Stimulated activated naive B cell treated with anti-CD40 and anti-IgM and Interleukin-4, amounts not matched to agents 10 μg/mL and 1 μg/mL and 100 μg/mL, for 72 hours (primary cell): ENCODE measurements at regions not wholly inside any gene's neighbourhood (a gene's known extent, or its start where the extent isn't known, plus 50 kb on each side); places are given as distances from the start of the nearest gene placed in this dataset.
"Not testable (repeated sequence)": the region's sequence is repeated elsewhere in the genome, so short reads cannot be mapped to it uniquely, and the experiment has no call there.

Source experiments
- ATAC-seq, 2 donors: fragments of 150-1000 bp; cut with Tn5 transposase; replicated peaks; 2 replicates each; pipeline ENCODE4 v1.10.0; 2021; ENCODE audit warnings: moderate library complexity in 1 of 2
- DNase-seq: peaks from one replicate; pipeline ENCODE4 v3.0.0; 2021
- H3K27ac Mint-ChIP-seq: one replicate; pipeline ENCODE4 v1.8.0; 2022; ENCODE audit warnings: mild to moderate bottlenecking, mixed read lengths
- H3K27me3 Mint-ChIP-seq, 2 donors: one replicate each; pipeline ENCODE4 v1.8.0; 2022; ENCODE audit warnings: mixed read lengths in 2 of 2
- H3K36me3 Mint-ChIP-seq, 2 donors: one replicate each; pipeline ENCODE4 v1.8.0; 2022; ENCODE audit warnings: mixed read lengths in 2 of 2, mild to moderate bottlenecking in 1 of 2
- H3K4me1 Mint-ChIP-seq, 2 donors: one replicate each; pipeline ENCODE4 v1.8.0; 2022; ENCODE audit warnings: mixed read lengths in 2 of 2, mild to moderate bottlenecking in 1 of 2
- H3K4me3 Mint-ChIP-seq, 2 donors: one replicate each; pipeline ENCODE4 v1.8.0; 2022; ENCODE audit warnings: mild to moderate bottlenecking in 2 of 2, mixed read lengths in 2 of 2, moderate library complexity in 1 of 2
- H3K9me3 Mint-ChIP-seq, 2 donors: one replicate each; pipeline ENCODE4 v1.8.0; 2022; ENCODE audit warnings: mixed read lengths in 2 of 2, mild to moderate bottlenecking in 1 of 2

- DNase-seq: no peak
- Mint-ChIP-seq H3K9me3 (peaks cover 2 to 6% of the 10 kb centered on the region in 2 donors), H3K27ac (no peak overlapping the region), H3K4me1 (no peaks in the 10 kb centered on the region), H3K4me3 (no peak overlapping the region), H3K27me3 (no peaks in the 10 kb centered on the region), H3K36me3 (no peaks in the 10 kb centered on the region)
- no peak for ATAC-seq
These were observed 1146.9 kb downstream of the PDHA2 start for GRCh38 chr4:96986816-96987215.

DNA sequence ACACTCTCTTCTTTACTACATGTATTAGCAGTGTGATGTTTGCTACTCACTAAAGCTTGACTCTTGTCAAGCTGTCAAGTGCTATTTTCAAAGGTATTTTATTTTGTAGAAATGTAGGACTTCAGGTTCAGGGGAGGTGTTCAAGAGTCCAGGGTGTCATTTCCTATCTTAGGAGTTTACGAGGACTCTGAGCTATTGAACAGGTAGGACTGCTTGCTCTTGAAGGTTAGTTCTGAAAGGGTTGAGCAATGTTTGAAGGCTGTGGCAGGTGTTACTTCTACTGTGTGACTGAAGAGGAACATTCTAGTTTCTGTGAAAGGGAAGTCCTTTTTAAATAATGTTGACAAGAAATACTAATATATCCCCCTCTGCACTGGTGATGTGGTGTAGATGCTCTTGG, 1151.2 kb downstream of the PDHA2 start:
- H3K27me3 Mint-ChIP-seq: no peaks in the 10 kb centered on the region
- peaks cover 4 to 6% of the 10 kb centered on the region in 2 donors for H3K9me3 Mint-ChIP-seq
- DNase-seq (no peak), ATAC-seq (no peak)
- H3K4me3 Mint-ChIP-seq: no peak overlapping the region
- H3K4me1 Mint-ChIP-seq: no peaks in the 10 kb centered on the region
- no peak overlapping the region for H3K27ac Mint-ChIP-seq
- H3K36me3 Mint-ChIP-seq: no peaks in the 10 kb centered on the region

- ATAC-seq: no peak
- peaks cover 4 to 6% of the 10 kb centered on the region in 2 donors for H3K9me3 Mint-ChIP-seq
These were observed 1150.8 kb downstream of the STPG2 start for GRCh38 chr4:96992443-96992842.

DNA sequence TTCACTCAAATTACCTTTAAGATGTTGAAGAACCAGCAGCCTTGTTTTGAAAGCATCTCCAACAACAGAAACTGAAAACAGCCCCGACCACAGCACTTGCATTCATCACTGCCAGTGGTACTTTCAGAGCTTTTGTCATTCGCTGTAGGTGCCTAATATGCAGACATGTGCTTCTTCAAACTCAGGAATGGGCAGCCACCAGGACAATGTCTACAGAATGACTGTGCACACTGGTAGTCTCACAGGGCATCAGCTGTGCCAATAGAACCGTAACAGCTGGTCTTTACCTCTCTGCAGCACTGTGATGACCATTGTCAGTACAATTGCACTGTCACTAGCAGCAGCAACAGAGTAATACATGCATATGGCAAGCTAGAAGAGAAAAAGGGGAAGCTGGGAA, 1149.7 kb downstream of the STPG2 start:
- DNase-seq: no peak

More at GRCh38 chr4:96992443-96992842, 1150.8 kb downstream of the STPG2 start:
- Mint-ChIP-seq H3K4me1 (no peaks in the 10 kb centered on the region), H3K36me3 (no peaks in the 10 kb centered on the region), H3K27me3 (no peaks in the 10 kb centered on the region), H3K4me3 (no peak overlapping the region), H3K27ac (no peak overlapping the region)
- no peak for DNase-seq

DNA sequence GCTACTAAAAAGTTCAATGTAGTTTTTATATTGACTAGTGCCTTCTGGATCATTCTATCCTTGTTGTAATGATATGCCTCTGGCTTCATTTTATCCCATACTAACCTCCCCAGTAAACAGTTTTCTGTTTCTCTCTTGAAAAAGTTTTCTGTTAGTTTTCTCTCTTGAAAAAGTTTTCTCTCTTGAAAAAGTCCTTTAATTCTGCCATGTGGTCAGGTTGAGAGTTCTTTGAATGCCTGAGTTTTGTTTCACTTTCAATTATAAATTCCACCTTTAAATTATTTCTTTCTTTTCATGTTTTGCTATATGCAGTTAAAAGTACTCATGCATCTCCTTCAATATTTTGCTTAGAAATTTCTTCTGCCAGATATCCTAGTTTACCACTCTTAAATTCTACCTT, 1139.6 kb downstream of the STPG2 start:
- Mint-ChIP-seq H3K4me1 (no peaks in the 10 kb centered on the region), H3K27me3 (no peaks in the 10 kb centered on the region), H3K27ac (no peak overlapping the region), H3K9me3 (peaks cover 0 to 4% of the 10 kb centered on the region in 2 donors), H3K36me3 (no peaks in the 10 kb centered on the region), H3K4me3 (no peak overlapping the region)
- ATAC-seq (no peak), DNase-seq (no peak)

More for the DNA sequence above, 1149.7 kb downstream of the STPG2 start:
- Mint-ChIP-seq H3K27me3 (no peaks in the 10 kb centered on the region), H3K36me3 (no peaks in the 10 kb centered on the region), H3K9me3 (peaks cover 2 to 3% of the 10 kb centered on the region in 2 donors), H3K27ac (no peak overlapping the region), H3K4me3 (no peak overlapping the region), H3K4me1 (no peaks in the 10 kb centered on the region)
- ATAC-seq: no peak

GRCh38 chr4:97013309-97013708, 1130.0 kb downstream of the STPG2 start:
- H3K9me3 Mint-ChIP-seq: no peaks in the 10 kb centered on the region
- no peaks in the 10 kb centered on the region for H3K4me1 Mint-ChIP-seq
- H3K36me3 Mint-ChIP-seq: no peaks in the 10 kb centered on the region
- H3K27ac Mint-ChIP-seq: no peak overlapping the region
- no peaks in the 10 kb centered on the region for H3K27me3 Mint-ChIP-seq
- no peak overlapping the region for H3K4me3 Mint-ChIP-seq
- DNase-seq (no peak), ATAC-seq (no peak)

GRCh38 chr4:97013711-97014110, 1129.6 kb downstream of the STPG2 start:
- H3K4me1 Mint-ChIP-seq: no peaks in the 10 kb centered on the region
- no peaks in the 10 kb centered on the region for H3K36me3 Mint-ChIP-seq

GRCh38 chr4:97015301-97015700, 1128.0 kb downstream of the STPG2 start:
- DNase-seq: no peak
- H3K9me3 Mint-ChIP-seq: no peaks in the 10 kb centered on the region
- no peaks in the 10 kb centered on the region for H3K27me3 Mint-ChIP-seq
- H3K4me3 Mint-ChIP-seq: no peak overlapping the region
- no peaks in the 10 kb centered on the region for H3K36me3 Mint-ChIP-seq
- no peak overlapping the region for H3K27ac Mint-ChIP-seq
- no peak for ATAC-seq
- no peaks in the 10 kb centered on the region for H3K4me1 Mint-ChIP-seq

More at GRCh38 chr4:97013711-97014110, 1129.6 kb downstream of the STPG2 start:
- DNase-seq (no peak), ATAC-seq (no peak)
- Mint-ChIP-seq H3K27ac (no peak overlapping the region), H3K4me3 (no peak overlapping the region), H3K9me3 (no peaks in the 10 kb centered on the region), H3K27me3 (no peaks in the 10 kb centered on the region)

DNA sequence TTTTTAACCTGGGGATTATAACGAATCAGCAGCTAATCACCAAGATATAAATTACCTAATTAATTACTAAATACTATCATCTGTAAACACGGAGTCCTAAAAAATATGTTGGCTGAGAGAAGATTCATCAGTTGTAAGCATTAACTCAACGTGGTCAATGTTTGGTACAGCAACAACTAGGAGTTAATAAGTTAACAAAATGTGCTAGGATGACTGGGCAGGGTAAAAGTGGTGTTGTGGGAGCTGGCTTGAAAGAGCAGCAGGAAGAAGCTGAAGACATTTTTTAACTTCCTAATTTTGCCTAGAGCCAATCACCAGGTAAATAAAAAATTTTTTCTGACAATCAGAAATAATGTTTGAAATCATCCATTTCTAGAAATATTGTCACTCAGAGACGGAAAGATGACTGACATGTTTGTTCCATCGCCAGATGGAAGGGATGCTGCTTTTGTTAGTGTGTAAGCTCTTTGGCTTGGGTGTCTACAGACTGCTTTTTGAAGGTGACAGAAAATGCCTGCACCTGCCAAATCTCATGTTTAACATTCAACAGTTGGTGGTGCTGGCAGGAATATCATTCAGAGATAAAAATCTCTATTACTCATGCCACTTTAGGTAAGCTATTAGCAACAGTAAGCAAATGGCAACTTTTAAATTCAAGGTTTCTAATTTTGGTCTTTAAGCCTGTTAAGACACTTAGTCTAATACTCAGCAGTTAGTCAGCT, 1126.9 kb downstream of the STPG2 start:
- H3K9me3 Mint-ChIP-seq: no peaks in the 10 kb centered on the region
- DNase-seq (no peak), ATAC-seq (no peak)
- no peak overlapping the region for H3K4me3 Mint-ChIP-seq
- H3K4me1 Mint-ChIP-seq: no peaks in the 10 kb centered on the region
- H3K27ac Mint-ChIP-seq: no peak overlapping the region
- no peaks in the 10 kb centered on the region for H3K27me3 Mint-ChIP-seq
- H3K36me3 Mint-ChIP-seq: no peaks in the 10 kb centered on the region

GRCh38 chr4:97027728-97028410, 1115.4 kb downstream of the STPG2 start:
- H3K4me1 Mint-ChIP-seq: no peaks in the 10 kb centered on the region
- H3K9me3 Mint-ChIP-seq: peaks cover 0 to 5% of the 10 kb centered on the region in 2 donors
- ATAC-seq (no peak), DNase-seq (no peak)
- no peak overlapping the region for H3K4me3 Mint-ChIP-seq
- no peak overlapping the region for H3K27ac Mint-ChIP-seq
- H3K36me3 Mint-ChIP-seq: no peaks in the 10 kb centered on the region
- H3K27me3 Mint-ChIP-seq: no peaks in the 10 kb centered on the region

- H3K36me3 Mint-ChIP-seq: no peaks in the 10 kb centered on the region
- no peak for DNase-seq
- H3K4me3 Mint-ChIP-seq: no peak overlapping the region
- H3K27ac Mint-ChIP-seq: no peak overlapping the region
- H3K4me1 Mint-ChIP-seq: no peaks in the 10 kb centered on the region
- ATAC-seq: no peak
- H3K9me3 Mint-ChIP-seq: peaks cover 0 to under 1% of the 10 kb centered on the region in 2 donors
- H3K27me3 Mint-ChIP-seq: no peaks in the 10 kb centered on the region
These were observed 1114.5 kb downstream of the STPG2 start for GRCh38 chr4:97028785-97029184.

- not testable (repeated sequence) for H3K4me3 Mint-ChIP-seq, H3K36me3 Mint-ChIP-seq, ATAC-seq
These were observed 1105.7 kb downstream of the STPG2 start for GRCh38 chr4:97037411-97038145.

DNA sequence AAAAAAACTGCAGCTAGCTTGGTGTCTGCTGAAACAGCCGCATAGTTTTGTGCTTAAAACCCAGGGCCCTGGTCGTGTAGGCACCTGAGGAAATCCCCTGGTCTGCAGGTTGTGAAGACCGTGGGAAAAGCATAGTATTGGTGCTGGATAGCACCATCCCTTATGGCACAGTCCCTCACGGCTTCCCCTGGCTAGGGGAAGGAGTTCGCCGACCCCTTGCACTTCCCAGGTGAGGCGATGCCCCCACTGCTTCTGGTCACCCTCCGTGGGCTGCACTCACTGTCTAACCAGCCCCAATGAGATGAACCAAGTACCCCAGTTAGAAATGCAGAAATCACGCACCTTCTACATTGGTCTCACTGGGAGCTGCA, 1105.1 kb downstream of the STPG2 start:
- Mint-ChIP-seq H3K36me3 (no peaks in the 10 kb centered on the region), H3K9me3 (peaks cover 0 to 8% of the 10 kb centered on the region in 2 donors), H3K27me3 (no peaks in the 10 kb centered on the region), H3K4me3 (no peak overlapping the region), H3K4me1 (no peaks in the 10 kb centered on the region), H3K27ac (no peak overlapping the region)
- DNase-seq (no peak), ATAC-seq (no peak)

More at GRCh38 chr4:97037411-97038145, 1105.7 kb downstream of the STPG2 start:
- not testable (repeated sequence) for DNase-seq, H3K4me1 Mint-ChIP-seq, H3K9me3 Mint-ChIP-seq, H3K27ac Mint-ChIP-seq, H3K27me3 Mint-ChIP-seq

DNA sequence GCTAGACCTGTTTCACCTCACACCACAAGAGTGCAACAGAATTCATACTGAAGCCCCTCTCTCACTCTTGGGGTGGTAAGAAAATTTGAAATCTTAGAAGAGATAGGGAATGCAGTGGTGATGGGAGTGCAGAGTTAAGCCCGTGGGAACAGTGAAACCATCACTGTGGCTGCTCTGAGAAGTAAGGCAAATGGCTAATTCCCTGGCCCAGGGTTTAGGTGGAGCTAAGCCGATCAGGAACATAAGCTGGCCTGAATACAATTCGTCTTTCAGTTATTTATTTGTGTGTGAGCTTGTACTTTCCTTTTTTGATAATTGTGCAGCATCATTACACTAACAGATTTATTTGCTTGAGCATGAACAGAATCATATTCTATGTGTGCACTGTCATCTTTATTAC, 1070.6 kb downstream of the STPG2 start:
- ATAC-seq: no peak
- no peak overlapping the region for H3K4me3 Mint-ChIP-seq
- H3K27ac Mint-ChIP-seq: no peak overlapping the region
- peaks cover 0 to 4% of the 10 kb centered on the region in 2 donors for H3K9me3 Mint-ChIP-seq
- no peaks in the 10 kb centered on the region for H3K36me3 Mint-ChIP-seq
- no peaks in the 10 kb centered on the region for H3K27me3 Mint-ChIP-seq
- H3K4me1 Mint-ChIP-seq: no peaks in the 10 kb centered on the region
- DNase-seq: no peak

DNA sequence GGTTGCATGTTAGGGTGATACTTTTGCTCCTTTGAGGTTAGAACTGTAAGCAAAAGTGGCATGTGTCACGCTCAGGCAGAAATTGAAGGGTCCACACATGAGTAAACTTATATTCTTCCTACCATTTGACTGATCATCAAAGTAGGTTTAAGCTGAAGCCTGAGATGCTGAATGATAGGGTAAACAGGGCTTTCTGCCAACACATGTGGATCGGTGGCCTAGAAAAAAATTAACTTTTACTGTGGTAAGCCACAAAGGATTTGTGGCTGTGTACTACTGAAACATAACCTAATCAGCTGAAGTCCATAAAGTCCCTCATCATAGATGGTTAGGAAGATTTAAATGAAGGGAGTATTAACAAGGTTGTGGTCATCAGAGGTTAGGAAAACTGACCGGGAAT, 1070.1 kb downstream of the STPG2 start:
- DNase-seq (no peak), ATAC-seq (no peak)
- H3K4me3 Mint-ChIP-seq: no peak overlapping the region

More for the DNA sequence above, 1070.1 kb downstream of the STPG2 start:
- peaks cover 0 to 4% of the 10 kb centered on the region in 2 donors for H3K9me3 Mint-ChIP-seq
- no peaks in the 10 kb centered on the region for H3K36me3 Mint-ChIP-seq
- no peaks in the 10 kb centered on the region for H3K27me3 Mint-ChIP-seq
- no peak overlapping the region for H3K27ac Mint-ChIP-seq
- no peaks in the 10 kb centered on the region for H3K4me1 Mint-ChIP-seq
